Activated CD4-positive, alpha-beta T cell treated with anti-CD3 and anti-CD28 coated beads, Interleukin-2, amount 50 U/mL, for 1 hour (primary cell): ENCODE measurements at regions not wholly inside any gene's neighbourhood (a gene's known extent, or its start where the extent isn't known, plus 50 kb on each side); places are given as distances from the start of the nearest gene placed in this dataset.

Experiments
- DNase-seq: peaks from one replicate; pipeline ENCODE4 v3.0.0-alpha.2; 2020

GRCh38 chr16:51085271-51085670, 65.8 kb downstream of the SALL1 start:
- DNase-seq, result no peak

GRCh38 chr16:51084074-51084928, 66.8 kb downstream of the SALL1 start:
- no peak for DNase-seq

DNA sequence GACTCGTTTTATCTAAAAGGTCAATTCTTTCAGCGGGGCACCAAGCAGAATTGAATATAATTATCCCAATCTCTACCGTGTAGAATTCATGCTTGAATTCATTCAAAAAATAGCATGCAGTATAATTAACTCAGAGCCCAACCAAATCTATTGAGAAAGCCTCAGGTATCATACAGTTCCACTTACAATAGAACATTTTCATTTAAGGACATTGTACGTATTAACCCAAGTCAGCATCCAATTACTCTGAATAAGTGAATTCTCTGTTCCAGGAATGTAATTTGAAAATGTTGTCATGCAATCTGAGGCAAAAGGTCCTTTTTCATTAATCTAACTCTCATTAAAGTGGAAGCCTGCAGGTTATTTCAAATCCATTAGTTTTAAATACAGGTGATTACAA, 78.5 kb downstream of the SALL1 start:
- DNase-seq, result no peak

DNA sequence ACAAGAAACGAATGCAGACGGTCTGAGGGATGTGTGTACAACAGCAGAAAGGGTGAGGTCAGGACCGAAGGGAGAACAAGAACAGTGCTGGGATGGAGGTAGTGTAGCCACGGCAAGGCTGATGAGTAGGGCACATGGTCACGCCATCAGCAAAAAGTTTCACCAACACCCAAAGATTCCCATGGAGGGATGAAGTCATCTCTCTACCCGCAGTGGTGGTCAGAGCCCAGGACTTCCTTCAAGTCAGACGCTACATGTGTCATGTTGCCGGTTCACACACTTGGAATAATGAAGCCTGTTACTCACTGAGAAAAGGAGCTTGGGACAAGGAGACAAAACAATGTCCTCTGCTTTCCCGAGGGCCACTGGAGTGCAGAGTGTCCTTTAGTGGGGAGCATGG, 79.7 kb downstream of the SALL1 start:
- no peak for DNase-seq

DNA sequence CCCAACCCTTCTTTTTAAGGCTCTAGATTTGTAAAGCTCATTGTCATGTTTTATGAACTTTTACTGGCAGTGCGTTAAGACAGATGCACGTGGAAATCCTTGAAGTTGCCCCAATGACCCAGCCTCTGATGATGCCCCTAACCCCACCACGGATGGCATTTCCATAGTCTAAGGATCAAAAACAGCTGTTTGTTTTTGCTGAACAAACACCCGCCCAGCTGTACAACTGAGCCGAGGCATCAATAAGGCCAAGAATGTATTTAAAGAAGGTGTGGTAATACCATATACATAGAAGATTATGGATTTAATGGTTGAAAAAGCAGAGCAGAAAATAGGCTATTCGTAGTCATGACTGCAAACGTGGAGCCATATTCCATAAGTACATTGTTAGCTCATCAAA, 83.7 kb downstream of the SALL1 start:
- no peak for DNase-seq

- DNase-seq, result no peak
Measured at GRCh38 chr16:51062039-51062438, 89.0 kb downstream of the SALL1 start.

GRCh38 chr16:51061328-51061727, 89.7 kb downstream of the SALL1 start:
- DNase-seq, result no peak

DNA sequence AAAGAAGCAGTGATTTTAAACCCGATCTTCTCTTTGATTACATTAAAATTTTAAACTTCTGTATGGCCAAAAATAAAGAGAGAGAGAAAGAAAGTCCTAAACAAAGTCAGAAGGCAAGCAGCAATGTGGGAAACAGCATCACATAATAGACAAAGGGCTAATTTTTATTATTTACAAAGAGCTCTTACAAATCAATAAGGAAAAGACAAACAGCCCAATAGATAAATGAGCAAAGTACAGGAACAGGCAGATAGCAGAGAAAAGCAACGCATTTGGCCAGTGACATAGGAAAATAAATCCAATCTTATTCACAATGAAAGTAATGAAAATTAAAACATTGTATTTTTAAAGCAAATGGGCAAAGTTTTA, 93.1 kb downstream of the SALL1 start:
- no peak for DNase-seq

GRCh38 chr16:51057102-51057793, 93.8 kb downstream of the SALL1 start:
- no peak for DNase-seq

- DNase-seq, result no peak
Measured at GRCh38 chr16:51056331-51056730, 94.7 kb downstream of the SALL1 start.

- DNase-seq, result no peak
Measured at GRCh38 chr16:51055434-51055833, 95.6 kb downstream of the SALL1 start.

GRCh38 chr16:51053775-51054174, 97.3 kb downstream of the SALL1 start:
- DNase-seq, result no peak

GRCh38 chr16:51051671-51052070, 99.4 kb downstream of the SALL1 start:
- no peak for DNase-seq

DNA sequence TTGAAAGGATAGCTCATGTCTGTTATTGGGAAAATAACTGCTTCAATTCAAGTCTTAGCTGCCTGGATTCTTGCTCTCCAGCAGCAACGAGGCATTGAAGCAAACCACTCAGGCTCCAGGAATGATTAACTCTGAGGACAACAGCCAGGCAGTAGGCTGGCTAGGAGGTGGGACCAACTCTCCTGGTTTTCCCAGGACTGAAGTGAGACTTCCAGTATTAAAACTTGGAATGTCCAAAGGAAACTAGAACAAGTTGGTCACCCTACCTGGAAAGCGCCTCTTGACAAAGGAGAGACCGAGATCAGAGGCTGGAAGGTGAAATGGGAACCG, 100.7 kb downstream of the SALL1 start:
- DNase-seq, result no peak

DNA sequence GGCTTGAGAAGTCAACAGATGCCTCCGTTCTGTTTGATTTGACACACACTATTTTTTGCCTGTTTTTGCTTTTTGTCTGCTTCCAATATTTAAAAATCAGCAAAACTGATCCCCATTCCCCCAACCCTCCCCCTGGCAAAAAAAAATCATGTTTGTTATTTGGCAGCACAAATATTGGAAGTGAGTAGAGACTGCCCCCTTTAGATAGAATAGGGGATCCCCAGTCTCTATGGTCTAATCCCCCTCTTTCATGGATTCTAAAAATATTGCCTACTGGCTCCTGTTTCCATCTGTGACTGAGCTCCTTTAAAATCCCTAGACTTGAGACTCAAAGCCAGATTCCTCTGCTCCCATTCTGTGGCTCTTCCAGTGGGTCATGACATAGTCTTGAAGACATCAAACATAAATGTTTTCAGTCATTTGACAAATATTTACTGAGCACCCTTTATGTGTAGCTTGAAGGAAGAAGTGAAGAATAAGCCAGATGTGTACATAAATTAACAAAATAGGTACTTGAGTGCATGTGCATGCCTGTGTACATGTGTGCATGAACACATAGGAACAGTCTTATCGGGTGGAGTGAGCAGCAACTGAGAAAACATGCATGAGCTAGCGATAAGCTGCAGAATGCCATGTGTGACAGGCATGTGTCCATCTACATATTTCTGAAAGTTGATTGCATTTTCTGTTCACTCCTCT, 101.2 kb downstream of the SALL1 start:
- no peak for DNase-seq

DNA sequence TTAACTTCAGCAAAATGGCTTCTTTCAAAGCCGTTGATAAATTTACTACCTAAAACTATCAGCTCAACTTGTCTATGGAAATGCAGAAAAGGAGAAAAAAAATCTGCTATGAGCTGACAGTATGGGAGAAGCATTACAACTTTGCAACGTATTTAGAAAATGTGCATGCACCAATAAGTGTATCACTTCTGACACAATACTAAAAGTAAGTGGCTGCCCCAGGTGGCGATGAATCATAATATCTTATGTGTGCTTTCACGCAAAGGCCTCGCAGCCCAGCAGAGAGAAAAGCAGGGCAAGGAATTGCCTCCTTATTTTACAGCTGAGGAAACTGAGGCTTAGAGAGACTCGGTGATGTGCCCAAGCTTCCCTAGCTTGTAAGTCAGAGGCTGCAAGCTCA, 101.8 kb downstream of the SALL1 start:
- DNase-seq, result no peak

GRCh38 chr16:51048544-51048943, 102.5 kb downstream of the SALL1 start:
- DNase-seq, result no peak

- DNase-seq, result no peak
Measured at GRCh38 chr16:51045794-51046193, 105.3 kb downstream of the SALL1 start.

- DNase-seq, result no peak
Measured at GRCh38 chr16:51045186-51045585, 105.9 kb downstream of the SALL1 start.

- no peak for DNase-seq
Measured at GRCh38 chr16:51041546-51041945, 109.5 kb downstream of the SALL1 start.

DNA sequence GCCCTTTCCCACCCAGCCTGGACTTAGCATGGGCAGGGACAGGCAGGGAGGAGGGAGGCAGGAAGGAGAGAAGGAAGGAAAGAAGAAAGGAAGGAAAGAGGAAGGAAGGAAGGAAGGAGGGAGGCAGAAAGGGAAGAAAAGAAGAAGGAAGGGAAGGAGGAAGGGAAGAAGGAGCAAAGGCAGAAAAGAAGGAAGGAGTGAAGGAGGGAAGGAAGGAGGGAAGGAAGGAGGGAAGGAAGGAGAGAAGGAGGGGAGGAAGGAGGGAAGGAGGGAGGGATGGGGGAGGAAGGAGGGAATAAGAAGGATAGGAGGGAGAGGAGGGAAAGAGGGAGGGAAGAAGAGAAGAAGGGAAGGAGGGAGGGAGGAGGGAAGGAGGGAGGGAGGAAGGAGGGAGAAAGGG, 110.4 kb downstream of the SALL1 start:
- no peak for DNase-seq

DNA sequence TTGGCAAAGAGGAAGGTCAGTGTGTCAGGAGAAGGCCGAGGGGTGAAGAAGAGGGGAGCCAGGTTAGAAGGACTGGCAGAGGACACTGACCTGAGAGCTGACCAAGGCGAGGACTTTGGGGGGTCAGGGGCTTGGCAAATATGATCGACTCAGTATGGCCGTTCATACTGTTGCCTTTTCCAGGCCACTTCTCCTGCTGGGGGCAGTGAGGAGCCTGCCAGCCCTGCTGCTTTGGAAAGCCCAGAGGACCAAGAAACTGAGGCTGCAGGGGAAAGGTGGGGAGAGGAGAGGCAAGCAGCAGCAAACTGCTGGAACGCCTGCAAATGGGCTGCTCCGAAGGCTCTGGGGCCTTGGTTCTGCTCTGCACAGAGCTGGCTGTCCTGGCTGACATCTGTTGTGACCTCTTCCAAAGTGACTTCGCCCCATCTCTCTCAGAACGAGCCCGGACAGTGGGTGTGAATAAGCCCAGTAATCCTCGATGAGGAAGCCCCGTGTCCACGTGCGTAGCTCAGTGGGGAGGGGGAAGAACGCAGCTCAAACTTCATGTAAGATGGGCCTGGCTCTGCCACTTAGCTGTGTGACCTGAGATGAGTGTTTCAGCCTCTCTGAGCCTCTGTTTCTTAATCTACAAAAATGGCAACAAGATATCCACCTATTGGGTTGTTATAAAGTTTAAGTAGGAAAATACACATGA, 111.3 kb downstream of the SALL1 start:
- DNase-seq, result no peak

DNA sequence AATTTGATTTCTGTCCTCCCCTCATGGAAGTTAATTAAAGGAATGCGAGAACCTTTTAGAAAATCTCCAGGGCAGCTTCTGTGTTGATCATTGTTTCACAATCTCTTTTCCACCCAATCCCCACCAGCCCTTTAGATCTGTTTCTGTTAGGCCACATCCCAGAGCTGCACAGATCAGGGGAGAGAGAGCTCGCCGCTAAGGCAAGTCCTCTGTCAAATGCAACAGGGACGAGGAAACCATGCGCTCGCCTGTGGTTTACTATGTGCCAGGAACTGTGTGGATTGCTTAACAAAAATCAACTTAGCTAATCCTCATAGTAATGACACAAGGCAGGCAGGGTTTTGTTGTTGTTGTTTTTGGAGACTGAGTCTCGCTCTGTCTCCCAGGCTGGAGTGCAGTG, 115.4 kb downstream of the SALL1 start:
- DNase-seq, result no peak

DNA sequence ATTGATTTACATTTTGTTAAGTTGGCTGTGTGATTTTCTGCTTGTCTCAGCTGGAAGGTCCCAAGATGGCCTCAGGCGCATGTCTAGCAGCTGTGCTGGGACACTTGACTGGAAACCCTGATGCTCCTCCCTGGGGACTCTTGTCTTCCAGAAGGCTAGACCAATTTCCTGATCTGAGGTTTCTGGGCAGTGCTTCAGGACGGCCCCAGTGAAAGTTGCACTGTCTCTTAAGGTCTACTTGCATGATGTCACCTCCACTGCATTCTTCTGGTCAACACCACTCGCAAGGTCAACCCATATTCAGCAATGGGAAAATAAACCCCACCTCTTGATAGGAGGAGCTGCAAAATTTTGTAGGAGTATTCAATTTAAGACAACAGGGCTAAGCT, 116.0 kb downstream of the SALL1 start:
- DNase-seq, result no peak
